Activated CD4-positive, alpha-beta T cell treated with anti-CD3 and anti-CD28 coated beads, Interleukin-2, Interleukin-6, amounts not matched to agents 100 ng/mL and 50 ng/mL, durations not matched to agents 16 hours and 8 hours (primary cell): ENCODE measurements at regions not wholly inside any gene's neighbourhood (a gene's known extent, or its start where the extent isn't known, plus 50 kb on each side); places are given as distances from the start of the nearest gene placed in this dataset.
"Not testable (repeated sequence)": the region's sequence is repeated elsewhere in the genome, so short reads cannot be mapped to it uniquely, and the experiment has no call there.

Experiments used
- DNase-seq: peaks from one replicate; pipeline ENCODE4 v3.0.0-alpha.2; 2020

- DNase-seq, result no peak
These were observed 50.1 kb downstream of the KCNC4 start for GRCh38 chr1:110260194-110260593.

- DNase-seq, result no peak
These were observed 52.2 kb downstream of the KCNC4 start for GRCh38 chr1:110262296-110262695.

- peak; percentile 26 for DNase-seq
These were observed 52.9 kb downstream of the KCNC4 start for GRCh38 chr1:110262846-110263631.

- no peak for DNase-seq
These were observed 54.3 kb downstream of the KCNC4 start for GRCh38 chr1:110264430-110264829.

GRCh38 chr1:110265186-110265585 is 55.1 kb downstream of the KCNC4 start:
- DNase-seq, result no peak

- DNase-seq, result no peak
These were observed 56.7 kb downstream of the KCNC4 start for GRCh38 chr1:110266834-110267233.

- DNase-seq, result no peak
These were observed 57.1 kb downstream of the KCNC4 start for GRCh38 chr1:110267260-110267659.

- DNase-seq, result no peak
These were observed 61.9 kb downstream of the KCNC4 start for GRCh38 chr1:110272045-110272444.

- DNase-seq, result not testable (repeated sequence)
These were observed 63.7 kb downstream of the KCNC4 start for GRCh38 chr1:110273832-110274231.

GRCh38 chr1:110280126-110280525 is 59.1 kb upstream of the RBM15 start:
- no peak for DNase-seq

GRCh38 chr1:110280804-110281203 is 58.4 kb upstream of the RBM15 start:
- no peak for DNase-seq

GRCh38 chr1:110281363-110282290 is 57.5 kb upstream of the RBM15 start:
- DNase-seq, result no peak

GRCh38 chr1:110282395-110282794 is 56.8 kb upstream of the RBM15 start:
- DNase-seq, result no peak

GRCh38 chr1:110283677-110284076 is 55.5 kb upstream of the RBM15 start:
- no peak for DNase-seq

GRCh38 chr1:110285316-110285715 is 53.9 kb upstream of the RBM15 start:
- no peak for DNase-seq

- peak; percentile 3 for DNase-seq
These were observed 52.6 kb upstream of the RBM15 start for GRCh38 chr1:110286564-110286963.

- DNase-seq, result no peak
These were observed 51.1 kb upstream of the RBM15 start for GRCh38 chr1:110288111-110288510.
